ENCODE measurements at regions not wholly inside any gene's neighbourhood (a gene's known extent, or its start where the extent isn't known, plus 50 kb on each side); places are given as distances from the start of the nearest gene placed in this dataset.
"Not testable (repeated sequence)": the region's sequence is repeated elsewhere in the genome, so short reads cannot be mapped to it uniquely, and the experiment has no call there.

- not testable (repeated sequence) for H3K4me3 ChIP-seq (ENCODE audit: control insufficient read depth, low read depth, low read length)
- DNase-seq (ENCODE audit: low read depth): peak; percentile 88
These were observed 144.0 kb upstream of the ZNF469 start for GRCh38 chr16:88238732-88239274.

- H3K4me3 ChIP-seq (ENCODE audit: control insufficient read depth, low read depth, low read length): not testable (repeated sequence)
- peak; percentile 76 for DNase-seq (ENCODE audit: low read depth)
These were observed 142.6 kb upstream of the ZNF469 start for GRCh38 chr16:88240118-88240517.

GRCh38 chr16:88240776-88241175 is 142.0 kb upstream of the ZNF469 start:
- not testable (repeated sequence) for H3K4me3 ChIP-seq (ENCODE audit: control insufficient read depth, low read depth, low read length); DNase-seq (ENCODE audit: low read depth)

- H3K4me3 ChIP-seq (ENCODE audit: control insufficient read depth, low read depth, low read length); DNase-seq (ENCODE audit: low read depth): not testable (repeated sequence)
- TF ChIP-seq CTCF (IDR thresholded peaks at IDR 0.05; ENCODE audit: control insufficient read depth, insufficient read depth, low read depth, low read length, missing control alignments): peak; percentile 15
These were observed 141.1 kb upstream of the ZNF469 start for GRCh38 chr16:88241404-88242311.

- H3K4me3 ChIP-seq (ENCODE audit: control insufficient read depth, low read depth, low read length): not testable (repeated sequence)
- DNase-seq (ENCODE audit: low read depth): peak; percentile 79
These were observed 140.2 kb upstream of the ZNF469 start for GRCh38 chr16:88242312-88243295.

- DNase-seq (ENCODE audit: low read depth); H3K4me3 ChIP-seq (ENCODE audit: control insufficient read depth, low read depth, low read length): not testable (repeated sequence)
These were observed 138.8 kb upstream of the ZNF469 start for GRCh38 chr16:88243921-88244320.

- H3K4me3 ChIP-seq (ENCODE audit: control insufficient read depth, low read depth, low read length): not testable (repeated sequence)
- DNase-seq (ENCODE audit: low read depth): peak; percentile 91
These were observed 137.3 kb upstream of the ZNF469 start for GRCh38 chr16:88245241-88246081.

GRCh38 chr16:88246955-88247582 is 135.7 kb upstream of the ZNF469 start:
- not testable (repeated sequence) for DNase-seq (ENCODE audit: low read depth); H3K4me3 ChIP-seq (ENCODE audit: control insufficient read depth, low read depth, low read length)

- not testable (repeated sequence) for H3K4me3 ChIP-seq (ENCODE audit: control insufficient read depth, low read depth, low read length); DNase-seq (ENCODE audit: low read depth)
These were observed 135.2 kb upstream of the ZNF469 start for GRCh38 chr16:88247583-88247966.

- not testable (repeated sequence) for H3K4me3 ChIP-seq (ENCODE audit: control insufficient read depth, low read depth, low read length); DNase-seq (ENCODE audit: low read depth)
These were observed 134.0 kb upstream of the ZNF469 start for GRCh38 chr16:88248761-88249160.

- H3K4me3 ChIP-seq (ENCODE audit: control insufficient read depth, low read depth, low read length); DNase-seq (ENCODE audit: low read depth): not testable (repeated sequence)
These were observed 132.4 kb upstream of the ZNF469 start for GRCh38 chr16:88250381-88250780.

- not testable (repeated sequence) for DNase-seq (ENCODE audit: low read depth)
These were observed 130.5 kb upstream of the ZNF469 start for GRCh38 chr16:88252057-88252794.

GRCh38 chr16:88258141-88258540 is 124.6 kb upstream of the ZNF469 start:
- not testable (repeated sequence) for DNase-seq (ENCODE audit: low read depth); H3K4me3 ChIP-seq (ENCODE audit: control insufficient read depth, low read depth, low read length)

More at GRCh38 chr16:88252057-88252794, 130.5 kb upstream of the ZNF469 start:
- H3K4me3 ChIP-seq (ENCODE audit: control insufficient read depth, low read depth, low read length): not testable (repeated sequence)

- DNase-seq (ENCODE audit: low read depth); H3K4me3 ChIP-seq (ENCODE audit: control insufficient read depth, low read depth, low read length): not testable (repeated sequence)
These were observed 123.8 kb upstream of the ZNF469 start for GRCh38 chr16:88258764-88259525.
